Brain microvascular endothelial cell (primary cell): ENCODE measurements at regions not wholly inside any gene's neighbourhood (a gene's known extent, or its start where the extent isn't known, plus 50 kb on each side); places are given as distances from the start of the nearest gene placed in this dataset.

Source experiments
- DNase-seq: peaks from one replicate; pipeline ENCODE4 v3.0.0-alpha.2; 2020
- H3K27ac ChIP-seq: fragments of 250-450 bp; sonication (Bioruptor Pico); 2 replicates; pipeline ENCODE4 v1.5.1; 2020; ENCODE audit warnings: mild to moderate bottlenecking, moderate library complexity
- H3K27me3 ChIP-seq: fragments of 250-450 bp; sonication (Bioruptor Pico); replicated peaks from 2 replicates; pipeline ENCODE4 v1.5.1; 2020; ENCODE audit warnings: mild to moderate bottlenecking
- H3K36me3 ChIP-seq: fragments of 250-450 bp; sonication (Bioruptor Pico); replicated peaks from 2 replicates; pipeline ENCODE4 v1.5.1; 2020; ENCODE audit warnings: mild to moderate bottlenecking
- H3K4me3 ChIP-seq: 2 replicates; pipeline ENCODE4 v1.5.1; 2011; ENCODE audit warnings: low read depth, mild to moderate bottlenecking, control low read depth, low read length, moderate library complexity
- CTCF ChIP-seq: IDR thresholded peaks from 2 replicates; pipeline ENCODE4 v1.5.1; 2011; ENCODE audit warnings: low read depth, mild to moderate bottlenecking, moderate library complexity, low read length, control low read depth, inconsistent platforms; ENCODE audit errors: missing control alignments
- in situ Hi-C: cut with HindIII; loops from 2 replicates; pipeline ENCODE4 v1.10.0; 2017; ENCODE audit warnings: low sequenced_read_pairs, low pct_ligation_motif_present

DNA sequence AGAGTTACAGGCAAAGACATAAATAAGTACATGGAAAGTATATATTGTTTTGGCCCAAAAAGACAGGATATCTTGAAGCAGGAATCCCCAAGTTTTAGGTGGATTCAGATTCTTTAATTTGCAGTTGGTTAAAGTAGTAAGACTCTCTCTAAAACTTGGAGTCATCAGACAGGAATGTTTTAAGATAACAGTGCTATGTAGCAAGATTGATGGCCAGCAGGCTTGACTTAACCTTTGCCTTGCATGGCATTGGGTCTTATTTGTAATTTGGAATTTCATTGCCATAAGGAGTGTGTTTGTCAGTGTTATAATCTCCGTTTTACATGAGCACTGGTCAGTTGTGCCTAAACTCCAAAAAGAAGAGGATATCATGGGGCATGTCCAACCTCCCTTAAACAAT lies 727.6 kb upstream of the CHRM3 start:
- in situ Hi-C loops: loop anchor here (25.0 kb wide), 1 partner anchor 196 kb away; no protein-coding TSS in a partner anchor
- H3K4me3 ChIP-seq: no peak overlapping the region
- H3K36me3 ChIP-seq: no peaks in the 10 kb centered on the region
- H3K27me3 ChIP-seq: no peaks in the 10 kb centered on the region
- no peak for TF ChIP-seq CTCF
- H3K27ac ChIP-seq: peak overlapping the region; percentile 42
- peak; percentile 51 for DNase-seq

- DNase-seq: peak; percentile 79
- peak overlapping the region; percentile 96 for H3K27ac ChIP-seq
- no peak overlapping the region for H3K4me3 ChIP-seq
- H3K36me3 ChIP-seq: no peaks in the 10 kb centered on the region
- in situ Hi-C loops: loop anchor here (25.0 kb wide), 1 partner anchor 192 kb away; no protein-coding TSS in a partner anchor
- no peak for TF ChIP-seq CTCF
- no peaks in the 10 kb centered on the region for H3K27me3 ChIP-seq
Observed at GRCh38 chr1:238653693-238654321, 732.6 kb upstream of the CHRM3 start.

GRCh38 chr1:238652346-238652968 lies 733.9 kb upstream of the CHRM3 start:
- DNase-seq: peak; percentile 81
- Histone ChIP-seq H3K36me3 (no peaks in the 10 kb centered on the region), H3K27me3 (no peaks in the 10 kb centered on the region), H3K4me3 (no peak overlapping the region), H3K27ac (peak overlapping the region; percentile 96)
- no peak for TF ChIP-seq CTCF
- in situ Hi-C loops: loop anchor here (25.0 kb wide), 1 partner anchor 190 kb away; no protein-coding TSS in a partner anchor

DNA sequence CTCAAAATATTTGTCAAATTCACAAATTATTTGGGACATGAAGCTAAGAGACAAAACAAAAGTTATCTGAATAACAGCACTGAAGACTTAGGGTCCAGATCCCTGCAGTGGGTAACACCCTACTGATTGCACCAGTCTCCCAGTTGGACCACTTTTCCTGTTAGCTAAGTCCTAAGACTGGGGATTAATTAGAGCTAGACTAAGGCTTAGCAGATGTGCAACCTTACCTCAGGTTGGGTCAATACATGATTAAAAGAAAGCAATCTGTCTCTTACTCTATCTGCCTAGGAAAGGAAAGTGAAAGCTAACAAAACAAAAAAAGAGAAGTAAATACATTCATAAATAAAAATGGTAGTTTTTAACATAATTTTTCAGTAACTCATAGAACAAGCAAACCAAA lies 737.2 kb upstream of the CHRM3 start:
- Histone ChIP-seq H3K36me3 (no peaks in the 10 kb centered on the region), H3K27me3 (no peaks in the 10 kb centered on the region), H3K4me3 (no peak overlapping the region), H3K27ac (peak overlapping the region; percentile 99)
- DNase-seq: no peak
- in situ Hi-C loops: no loop called here
- no peak for TF ChIP-seq CTCF

- TF ChIP-seq CTCF: no peak
- H3K36me3 ChIP-seq: no peaks in the 10 kb centered on the region
- in situ Hi-C loops: no loop called here
- no peaks in the 10 kb centered on the region for H3K27me3 ChIP-seq
- H3K4me3 ChIP-seq: no peak overlapping the region
- DNase-seq: no peak
- H3K27ac ChIP-seq: peak overlapping the region; percentile 99
Observed at GRCh38 chr1:238648751-238649150, 737.6 kb upstream of the CHRM3 start.
